Pulmonary artery endothelial cell (primary cell): ENCODE measurements at regions not wholly inside any gene's neighbourhood (a gene's known extent, or its start where the extent isn't known, plus 50 kb on each side); places are given as distances from the start of the nearest gene placed in this dataset.
"Not testable (repeated sequence)": the region's sequence is repeated elsewhere in the genome, so short reads cannot be mapped to it uniquely, and the experiment has no call there.

Source experiments
- DNase-seq: peaks from one replicate; pipeline ENCODE4 v3.0.0-alpha.2; 2011; ENCODE audit warnings: low read depth, low spot score

GRCh38 chr6:86872810-86873209, 64.5 kb upstream of the HTR1E start:
- DNase-seq: not testable (repeated sequence)

- DNase-seq: no peak
These were observed 65.6 kb upstream of the HTR1E start for GRCh38 chr6:86871681-86872080.

GRCh38 chr6:86869500-86869899, 67.8 kb upstream of the HTR1E start:
- DNase-seq: no peak

GRCh38 chr6:86859513-86859912, 77.8 kb upstream of the HTR1E start:
- no peak for DNase-seq

GRCh38 chr6:86858970-86859369, 78.4 kb upstream of the HTR1E start:
- no peak for DNase-seq

GRCh38 chr6:86857783-86858182, 79.5 kb upstream of the HTR1E start:
- no peak for DNase-seq

- no peak for DNase-seq
These were observed 80.3 kb upstream of the HTR1E start for GRCh38 chr6:86856937-86857563.

- DNase-seq: no peak
These were observed 80.9 kb upstream of the HTR1E start for GRCh38 chr6:86856379-86856778.

- DNase-seq: no peak
These were observed 88.3 kb upstream of the HTR1E start for GRCh38 chr6:86848986-86849385.

GRCh38 chr6:86832686-86833085, 104.6 kb upstream of the HTR1E start:
- no peak for DNase-seq

GRCh38 chr6:86825436-86825835, 111.9 kb upstream of the HTR1E start:
- DNase-seq: no peak

- DNase-seq: no peak
These were observed 114.6 kb upstream of the HTR1E start for GRCh38 chr6:86822747-86823146.

- DNase-seq: no peak
These were observed 116.6 kb upstream of the HTR1E start for GRCh38 chr6:86820750-86821149.

GRCh38 chr6:86793649-86794048, 143.7 kb upstream of the HTR1E start:
- no peak for DNase-seq

- no peak for DNase-seq
These were observed 145.9 kb upstream of the HTR1E start for GRCh38 chr6:86791476-86791875.

GRCh38 chr6:86789779-86790411, 147.4 kb upstream of the HTR1E start:
- no peak for DNase-seq

- DNase-seq: no peak
These were observed 155.0 kb upstream of the HTR1E start for GRCh38 chr6:86782328-86782727.

- no peak for DNase-seq
These were observed 156.4 kb upstream of the HTR1E start for GRCh38 chr6:86780923-86781322.

- DNase-seq: no peak
These were observed 161.4 kb upstream of the HTR1E start for GRCh38 chr6:86775893-86776292.

- no peak for DNase-seq
These were observed 172.1 kb upstream of the HTR1E start for GRCh38 chr6:86765211-86765610.

- not testable (repeated sequence) for DNase-seq
These were observed 177.4 kb upstream of the HTR1E start for GRCh38 chr6:86759953-86760352.

GRCh38 chr6:86756640-86757229, 180.6 kb upstream of the HTR1E start:
- no peak for DNase-seq

- DNase-seq: no peak
These were observed 193.3 kb upstream of the HTR1E start for GRCh38 chr6:86744048-86744447.
